Tibial artery (tissue), 4 donors: ENCODE measurements at regions not wholly inside any gene's neighbourhood (a gene's known extent, or its start where the extent isn't known, plus 50 kb on each side); places are given as distances from the start of the nearest gene placed in this dataset.

Experiments used
- DNase-seq, 2 donors: peaks; one replicate each; pipeline ENCODE4 v3.0.0-alpha.2; 2019
- H3K27ac ChIP-seq, 2 donors: fragments of 200-600 bp; sonication (generic) in 1 of 2; 1 replicate in 1 of 2; 2 replicates in 1 of 2; pipeline ENCODE4 v1.5.1; 2018 to 2019; ENCODE audit warnings: mild to moderate bottlenecking in 1 of 2
- H3K27me3 ChIP-seq, 2 donors: fragments of 200-600 bp; sonication (generic) in 1 of 2; one replicate each; pipeline versions ENCODE4 v1.5.1 to v1.6.0; 2016 to 2019
- H3K36me3 ChIP-seq, 3 donors: fragments of 200-600 bp; sonication (generic) in 2 of 3; one replicate each; pipeline ENCODE4 v1.5.1; 2016 to 2019; ENCODE audit warnings: mild to moderate bottlenecking in 2 of 3
- H3K4me1 ChIP-seq, 4 donors: fragments of 200-600 bp; sonication (generic) in 2 of 4; 1 replicate in 3 of 4; 2 replicates in 1 of 4; pipeline ENCODE4 v1.5.1; 2016 to 2019
- H3K4me3 ChIP-seq, 2 donors: fragments of 200-600 bp; sonication (generic) in 1 of 2; 1 replicate in 1 of 2; 2 replicates in 1 of 2; pipeline ENCODE4 v1.5.1; 2018 to 2019; ENCODE audit warnings: mild to moderate bottlenecking in 2 of 2
- H3K9me3 ChIP-seq, 3 donors: fragments of 200-600 bp; sonication (generic) in 1 of 3; one replicate each; pipeline ENCODE4 v1.5.1; 2016 to 2019
- intact Hi-C: fragments of 100-400 bp; cut with DNase I; formaldehyde crosslinking; loops from one replicate; pipeline ENCODE4 v1.15.0; 2023; ENCODE audit warnings: low total_unique reads
- TF ChIP-seq, protein P1 (sequence below), 2 experiments: fragments of 200-600 bp in 1 of 2; fragments of 450-650 bp in 1 of 2; IDR thresholded peaks; one replicate each; pipeline ENCODE4 v1.5.1; 2017 to 2019; ENCODE audit warnings: antibody characterized with exemption in 2 of 2, mild to moderate bottlenecking in 1 of 2, moderate library complexity in 1 of 2

DNA sequence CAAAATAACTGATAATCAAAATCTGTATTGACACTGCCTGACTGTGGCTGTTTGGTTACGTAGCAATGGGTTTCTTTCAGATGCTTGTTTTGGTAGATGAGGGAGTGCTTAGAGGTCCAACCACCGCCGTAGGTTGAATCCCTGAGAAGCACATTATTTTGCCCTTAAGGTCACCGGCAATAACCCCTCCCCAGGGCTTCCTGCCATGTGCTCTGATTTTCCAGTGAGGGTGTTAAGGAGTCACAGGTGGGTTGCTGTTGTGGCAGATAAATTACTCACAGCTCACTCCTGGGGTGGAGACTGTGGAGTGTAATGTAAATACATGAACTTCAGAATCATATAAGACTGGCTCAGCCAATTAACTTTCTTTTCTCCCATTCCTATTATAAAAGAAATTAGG is 81.5 kb upstream of the ZP4 start:
- no peaks in the 10 kb centered on the region for H3K4me1 ChIP-seq
- H3K4me3 ChIP-seq = no peak overlapping the region
- H3K9me3 ChIP-seq = no peaks in the 10 kb centered on the region
- TF ChIP-seq, protein P1, sequence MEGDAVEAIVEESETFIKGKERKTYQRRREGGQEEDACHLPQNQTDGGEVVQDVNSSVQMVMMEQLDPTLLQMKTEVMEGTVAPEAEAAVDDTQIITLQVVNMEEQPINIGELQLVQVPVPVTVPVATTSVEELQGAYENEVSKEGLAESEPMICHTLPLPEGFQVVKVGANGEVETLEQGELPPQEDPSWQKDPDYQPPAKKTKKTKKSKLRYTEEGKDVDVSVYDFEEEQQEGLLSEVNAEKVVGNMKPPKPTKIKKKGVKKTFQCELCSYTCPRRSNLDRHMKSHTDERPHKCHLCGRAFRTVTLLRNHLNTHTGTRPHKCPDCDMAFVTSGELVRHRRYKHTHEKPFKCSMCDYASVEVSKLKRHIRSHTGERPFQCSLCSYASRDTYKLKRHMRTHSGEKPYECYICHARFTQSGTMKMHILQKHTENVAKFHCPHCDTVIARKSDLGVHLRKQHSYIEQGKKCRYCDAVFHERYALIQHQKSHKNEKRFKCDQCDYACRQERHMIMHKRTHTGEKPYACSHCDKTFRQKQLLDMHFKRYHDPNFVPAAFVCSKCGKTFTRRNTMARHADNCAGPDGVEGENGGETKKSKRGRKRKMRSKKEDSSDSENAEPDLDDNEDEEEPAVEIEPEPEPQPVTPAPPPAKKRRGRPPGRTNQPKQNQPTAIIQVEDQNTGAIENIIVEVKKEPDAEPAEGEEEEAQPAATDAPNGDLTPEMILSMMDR (IDR thresholded peaks at IDR 0.05) = no peak
- no peaks in the 10 kb centered on the region for H3K36me3 ChIP-seq
- DNase-seq = no peak
- H3K27ac ChIP-seq = no peak overlapping the region
- H3K27me3 ChIP-seq = no peaks in the 10 kb centered on the region
- intact Hi-C loops = no loop called here

DNA sequence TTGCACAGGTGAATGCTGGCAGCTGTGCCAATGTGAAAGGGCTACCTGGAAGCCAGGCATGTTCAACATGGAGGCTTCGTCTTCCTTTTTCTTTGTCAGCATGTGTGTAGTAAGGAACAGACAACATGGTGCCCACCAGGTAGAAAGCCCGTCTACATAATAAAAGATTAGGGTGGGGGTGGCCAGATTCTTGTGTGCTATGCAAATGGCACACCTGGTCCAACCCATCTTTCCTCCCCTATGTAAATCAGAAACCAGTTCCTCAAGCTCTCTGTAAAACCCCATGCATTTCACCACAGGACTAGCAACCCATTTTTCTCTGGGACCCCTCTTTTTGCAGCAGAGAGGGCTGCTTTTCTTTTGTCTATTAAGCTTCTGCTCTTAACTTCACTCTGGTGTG is 72.3 kb upstream of the ZP4 start:
- intact Hi-C loops = no loop called here
- Histone ChIP-seq H3K36me3 (no peaks in the 10 kb centered on the region), H3K9me3 (no peaks in the 10 kb centered on the region), H3K27ac (no peak overlapping the region), H3K4me3 (no peak overlapping the region), H3K27me3 (no peaks in the 10 kb centered on the region), H3K4me1 (no peaks in the 10 kb centered on the region)
- DNase-seq = no peak
- TF ChIP-seq, protein P1 (IDR thresholded peaks at IDR 0.05) = no peak

DNA sequence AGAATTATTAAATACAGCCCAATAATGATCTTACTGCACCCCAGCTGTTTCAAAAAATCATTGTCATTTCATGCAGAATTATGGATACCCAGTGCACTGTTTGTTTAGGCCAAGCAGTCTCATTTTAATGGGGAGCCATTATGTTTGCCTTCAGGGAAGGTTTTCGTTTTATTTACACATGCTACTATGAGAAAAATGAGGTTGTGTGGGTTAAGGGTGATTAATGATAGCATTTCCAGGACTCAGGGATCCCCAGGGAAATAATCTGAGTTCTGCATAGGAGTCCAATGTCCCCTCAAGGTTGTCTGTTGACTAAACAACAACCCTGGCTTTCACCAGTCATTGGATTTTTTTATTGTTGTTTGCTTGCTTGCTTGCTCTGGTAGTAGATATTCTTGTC is 71.0 kb upstream of the ZP4 start:
- TF ChIP-seq, protein P1 (IDR thresholded peaks at IDR 0.05) = no peak
- no peaks in the 10 kb centered on the region for H3K36me3 ChIP-seq
- no peaks in the 10 kb centered on the region for H3K9me3 ChIP-seq
- H3K4me3 ChIP-seq = no peak overlapping the region
- no peak for DNase-seq
- H3K27me3 ChIP-seq = no peaks in the 10 kb centered on the region
- no peaks in the 10 kb centered on the region for H3K4me1 ChIP-seq
- intact Hi-C loops = no loop called here
- H3K27ac ChIP-seq = no peak overlapping the region

DNA sequence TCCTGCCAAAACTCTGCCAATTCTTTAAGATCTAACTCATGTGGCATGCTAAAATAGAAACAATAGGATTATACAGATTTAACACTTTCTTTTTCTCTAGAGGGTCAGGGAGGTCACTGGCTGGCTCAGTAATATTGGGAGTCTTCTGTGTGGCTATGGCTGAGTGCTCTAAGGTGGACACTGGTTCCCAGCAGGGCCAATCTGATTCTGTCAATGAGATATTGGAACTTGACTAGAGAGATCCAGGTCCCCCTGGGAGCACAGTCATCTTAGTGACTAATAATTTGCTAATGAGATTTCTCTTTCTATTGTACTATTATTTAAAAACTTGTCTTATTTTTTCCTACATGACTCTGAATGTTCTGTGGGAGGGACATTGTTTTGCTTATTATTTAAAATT is 69.1 kb upstream of the ZP4 start:
- no peaks in the 10 kb centered on the region for H3K4me1 ChIP-seq
- no peak overlapping the region for H3K27ac ChIP-seq
- no peaks in the 10 kb centered on the region for H3K9me3 ChIP-seq
- H3K4me3 ChIP-seq = no peak overlapping the region
- H3K36me3 ChIP-seq = no peaks in the 10 kb centered on the region
- no peaks in the 10 kb centered on the region for H3K27me3 ChIP-seq
- intact Hi-C loops = no loop called here
- no peak for DNase-seq
- TF ChIP-seq, protein P1 (IDR thresholded peaks at IDR 0.05) = no peak

DNA sequence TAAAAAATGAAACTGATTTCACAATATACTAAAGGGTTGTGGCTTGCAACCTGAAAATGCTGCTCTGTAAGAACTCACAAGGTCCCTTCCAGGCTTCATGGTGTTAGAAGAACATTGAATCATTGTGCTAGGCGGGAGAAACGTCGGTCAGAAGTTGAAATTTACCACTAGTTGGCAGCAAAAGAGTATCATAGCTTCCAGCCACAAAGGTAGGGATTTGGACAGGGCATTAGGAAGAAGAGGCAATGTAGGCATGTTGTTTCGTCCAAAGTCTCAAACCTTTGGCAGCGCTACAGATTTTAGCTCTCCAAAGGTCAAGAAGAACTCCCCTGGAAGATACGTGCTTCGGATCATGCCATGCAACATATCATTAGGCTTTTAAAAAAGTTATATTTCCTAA is 62.5 kb upstream of the ZP4 start:
- no peaks in the 10 kb centered on the region for H3K27me3 ChIP-seq
- DNase-seq = no peak
- no peak overlapping the region for H3K4me3 ChIP-seq
- TF ChIP-seq, protein P1 (IDR thresholded peaks at IDR 0.05) = no peak
- no peaks in the 10 kb centered on the region for H3K4me1 ChIP-seq
- no peaks in the 10 kb centered on the region for H3K9me3 ChIP-seq
- no peak overlapping the region for H3K27ac ChIP-seq
- intact Hi-C loops = no loop called here
- H3K36me3 ChIP-seq = no peaks in the 10 kb centered on the region
